Hematopoietic multipotent progenitor cell treated with erythropoietin and hydrocortisone succinate and interleukin-3 and kit ligand, for 4 days (in vitro differentiated cells): ENCODE measurements at regions not wholly inside any gene's neighbourhood (a gene's known extent, or its start where the extent isn't known, plus 50 kb on each side); places are given as distances from the start of the nearest gene placed in this dataset.

Source experiments
- DNase-seq: peaks from one replicate; pipeline ENCODE4 v3.0.0-alpha.2; 2015

- no peak for DNase-seq
These were observed 104.4 kb downstream of the CYRIA start for GRCh38 chr2:16561251-16561650.

GRCh38 chr2:16559278-16560067 is 106.2 kb downstream of the CYRIA start:
- no peak for DNase-seq

- DNase-seq = no peak
These were observed 111.5 kb downstream of the CYRIA start for GRCh38 chr2:16554060-16554583.

GRCh38 chr2:16553226-16553625 is 112.4 kb downstream of the CYRIA start:
- DNase-seq = peak; percentile 82

GRCh38 chr2:16552202-16552601 is 113.4 kb downstream of the CYRIA start:
- no peak for DNase-seq

- no peak for DNase-seq
These were observed 117.6 kb downstream of the CYRIA start for GRCh38 chr2:16548036-16548435.

GRCh38 chr2:16546128-16546754 is 119.4 kb downstream of the CYRIA start:
- DNase-seq = peak; percentile 84

GRCh38 chr2:16538707-16539106 is 126.9 kb downstream of the CYRIA start:
- no peak for DNase-seq

GRCh38 chr2:16537347-16537746 is 128.3 kb downstream of the CYRIA start:
- no peak for DNase-seq

GRCh38 chr2:16526193-16526592 is 139.4 kb downstream of the CYRIA start:
- no peak for DNase-seq

GRCh38 chr2:16525265-16525887 is 140.3 kb downstream of the CYRIA start:
- DNase-seq = peak; percentile 66

GRCh38 chr2:16523711-16524110 is 141.9 kb downstream of the CYRIA start:
- no peak for DNase-seq

- no peak for DNase-seq
These were observed 143.4 kb downstream of the CYRIA start for GRCh38 chr2:16522031-16522831.

- DNase-seq = no peak
These were observed 144.7 kb downstream of the CYRIA start for GRCh38 chr2:16520891-16521290.

GRCh38 chr2:16515696-16516095 is 149.9 kb downstream of the CYRIA start:
- DNase-seq = no peak

- DNase-seq = no peak
These were observed 152.0 kb downstream of the CYRIA start for GRCh38 chr2:16513626-16514025.

GRCh38 chr2:16511041-16511440 is 154.6 kb downstream of the CYRIA start:
- DNase-seq = no peak

GRCh38 chr2:16509042-16509441 is 156.6 kb downstream of the CYRIA start:
- peak; percentile 20 for DNase-seq

- DNase-seq = no peak
These were observed 157.2 kb downstream of the CYRIA start for GRCh38 chr2:16508490-16508851.

- DNase-seq = peak; percentile 78
These were observed 157.8 kb downstream of the CYRIA start for GRCh38 chr2:16507655-16508489.

GRCh38 chr2:16506366-16506765 is 159.3 kb downstream of the CYRIA start:
- DNase-seq = peak; percentile 24
